DMS 273 treated with DMSO at 0.1 percent for 48 hours (cell line): ENCODE measurements at regions not wholly inside any gene's neighbourhood (a gene's known extent, or its start where the extent isn't known, plus 50 kb on each side); places are given as distances from the start of the nearest gene placed in this dataset.

Source experiments
- DNase-seq: peaks from one replicate; lab custom pipeline; 2025; lab: John Stamatoyannopoulos, UW

GRCh38 chr1:234698686-234699085, 88.7 kb upstream of the IRF2BP2 start:
- peak; percentile 74 for DNase-seq

- no peak for DNase-seq
Observed at GRCh38 chr1:234697741-234698140, 87.8 kb upstream of the IRF2BP2 start.

GRCh38 chr1:234697015-234697414, 87.0 kb upstream of the IRF2BP2 start:
- DNase-seq = no peak

- DNase-seq = no peak
Observed at GRCh38 chr1:234696148-234696576, 86.2 kb upstream of the IRF2BP2 start.

- no peak for DNase-seq
Observed at GRCh38 chr1:234694661-234695060, 84.7 kb upstream of the IRF2BP2 start.

- DNase-seq = peak; percentile 26
Observed at GRCh38 chr1:234692966-234693580, 83.1 kb upstream of the IRF2BP2 start.

GRCh38 chr1:234691567-234691966, 81.6 kb upstream of the IRF2BP2 start:
- DNase-seq = no peak

- DNase-seq = no peak
Observed at GRCh38 chr1:234690872-234691271, 80.9 kb upstream of the IRF2BP2 start.

GRCh38 chr1:234689236-234689635, 79.3 kb upstream of the IRF2BP2 start:
- DNase-seq = no peak

- no peak for DNase-seq
Observed at GRCh38 chr1:234687011-234687410, 77.0 kb upstream of the IRF2BP2 start.

GRCh38 chr1:234686035-234686434, 76.1 kb upstream of the IRF2BP2 start:
- DNase-seq = no peak

GRCh38 chr1:234684856-234685255, 74.9 kb upstream of the IRF2BP2 start:
- DNase-seq = no peak

- peak; percentile 59 for DNase-seq
Observed at GRCh38 chr1:234683861-234684632, 74.1 kb upstream of the IRF2BP2 start.

GRCh38 chr1:234683127-234683860, 73.3 kb upstream of the IRF2BP2 start:
- no peak for DNase-seq

GRCh38 chr1:234681990-234682389, 72.0 kb upstream of the IRF2BP2 start:
- DNase-seq = no peak

- DNase-seq = no peak
Observed at GRCh38 chr1:234681065-234681464, 71.1 kb upstream of the IRF2BP2 start.

GRCh38 chr1:234680331-234680904, 70.4 kb upstream of the IRF2BP2 start:
- no peak for DNase-seq

- peak; percentile 15 for DNase-seq
Observed at GRCh38 chr1:234676103-234676594, 66.2 kb upstream of the IRF2BP2 start.

GRCh38 chr1:234675572-234675971, 65.6 kb upstream of the IRF2BP2 start:
- DNase-seq = no peak

- DNase-seq = no peak
Observed at GRCh38 chr1:234675006-234675405, 65.0 kb upstream of the IRF2BP2 start.

GRCh38 chr1:234674218-234674815, 64.3 kb upstream of the IRF2BP2 start:
- DNase-seq = no peak
